Liver (tissue), 8 donors: ENCODE measurements at regions not wholly inside any gene's neighbourhood (a gene's known extent, or its start where the extent isn't known, plus 50 kb on each side); places are given as distances from the start of the nearest gene placed in this dataset.

Experiments
- DNase-seq: peaks from one replicate; pipeline ENCODE4 v3.0.0-alpha.2; 2017; ENCODE audit warnings: low spot score
- H3K27ac ChIP-seq, 2 donors: one replicate each; pipeline ENCODE4 v1.7.0; 2013; ENCODE audit warnings: inconsistent platforms in 2 of 2, low read length in 2 of 2, control low read depth in 1 of 2, low read depth in 1 of 2, mild to moderate bottlenecking in 1 of 2
- H3K27me3 ChIP-seq, 4 donors: one replicate each; pipeline versions ENCODE4 v1.6.1 to v1.7.0; 2013; ENCODE audit warnings: low read length in 3 of 4, inconsistent platforms in 1 of 4, mild to moderate bottlenecking in 1 of 4, moderate library complexity in 1 of 4; ENCODE audit not compliant: control insufficient read depth in 4 of 4, insufficient read depth in 4 of 4
- H3K36me3 ChIP-seq, 4 donors: one replicate each; pipeline versions ENCODE4 v1.6.1 to v1.7.0; 2013; ENCODE audit warnings: low read length in 3 of 4, mild to moderate bottlenecking in 3 of 4, low read depth in 1 of 4, moderate library complexity in 1 of 4; ENCODE audit not compliant: control insufficient read depth in 4 of 4, insufficient read depth in 3 of 4
- H3K4me1 ChIP-seq, 4 donors: one replicate each; pipeline versions ENCODE4 v1.6.1 to v1.7.0; 2013; ENCODE audit warnings: low read length in 3 of 4, mild to moderate bottlenecking in 3 of 4, moderate library complexity in 1 of 4; ENCODE audit not compliant: control insufficient read depth in 4 of 4, insufficient read depth in 4 of 4
- H3K4me3 ChIP-seq, 3 donors: one replicate each; pipeline versions ENCODE4 v1.6.1 to v1.7.0; 2013; ENCODE audit warnings: low read length in 3 of 3, control low read depth in 1 of 3, low read depth in 1 of 3, mild to moderate bottlenecking in 1 of 3
- H3K9ac ChIP-seq, 2 donors: one replicate each; pipeline ENCODE4 v1.7.0; 2013; ENCODE audit warnings: low read length in 2 of 2, mild to moderate bottlenecking in 2 of 2, moderate library complexity in 2 of 2, control low read depth in 1 of 2, low read depth in 1 of 2
- H3K9me3 ChIP-seq, 4 donors: one replicate each; pipeline versions ENCODE4 v1.6.1 to v1.7.0; 2013; ENCODE audit warnings: low read length in 3 of 4; ENCODE audit not compliant: control insufficient read depth in 4 of 4
- EGR1 ChIP-seq, 2 donors: IDR thresholded peaks; 2 replicates each; pipeline ENCODE4 v1.6.1; 2016 to 2018; ENCODE audit warnings: antibody characterized with exemption in 2 of 2, low read depth in 2 of 2
- FOXA1 ChIP-seq: IDR thresholded peaks from 2 replicates; pipeline ENCODE4 v1.6.1; 2016; ENCODE audit warnings: antibody characterized with exemption
- FOXA2 ChIP-seq: IDR thresholded peaks from 2 replicates; pipeline ENCODE4 v1.6.1; 2016; ENCODE audit warnings: antibody characterized with exemption
- GABPA ChIP-seq, 2 donors: IDR thresholded peaks in 1 of 2; conservative IDR thresholded peaks in 1 of 2; 2 replicates each; pipeline ENCODE4 v1.6.1; 2016; ENCODE audit warnings: antibody characterized with exemption in 2 of 2, mild to moderate bottlenecking in 1 of 2, moderate library complexity in 1 of 2
- HNF4A ChIP-seq, 2 donors: conservative IDR thresholded peaks; 2 replicates each; pipeline ENCODE4 v1.6.1; 2016; ENCODE audit warnings: antibody characterized with exemption in 2 of 2, mild to moderate bottlenecking in 2 of 2
- HNF4G ChIP-seq: IDR thresholded peaks from 2 replicates; pipeline ENCODE4 v1.6.1; 2016; ENCODE audit warnings: antibody characterized with exemption
- JUND ChIP-seq, 2 donors: IDR thresholded peaks; 2 replicates each; pipeline ENCODE4 v1.6.1; 2016; ENCODE audit warnings: antibody characterized with exemption in 2 of 2
- NR2F2 ChIP-seq: IDR thresholded peaks from 2 replicates; pipeline ENCODE4 v1.6.1; 2016; ENCODE audit warnings: antibody characterized with exemption
- RAD21 ChIP-seq, 2 donors: IDR thresholded peaks; 2 replicates each; pipeline ENCODE4 v1.6.1; 2016; ENCODE audit warnings: antibody characterized with exemption in 2 of 2, mild to moderate bottlenecking in 2 of 2
- RXRA ChIP-seq, 2 donors: IDR thresholded peaks; 2 replicates each; pipeline ENCODE4 v1.6.1; 2017 to 2018; ENCODE audit warnings: antibody characterized with exemption in 2 of 2, mild to moderate bottlenecking in 1 of 2
- TAF1 ChIP-seq: conservative IDR thresholded peaks from 2 replicates; pipeline ENCODE4 v1.6.1; 2016; ENCODE audit warnings: antibody characterized with exemption, mild to moderate bottlenecking
- YY1 ChIP-seq: IDR thresholded peaks from 2 replicates; pipeline ENCODE4 v1.6.1; 2016; ENCODE audit warnings: antibody characterized with exemption, mild to moderate bottlenecking
- WGBS: extraction: QIAGEN DNeasy Blood & Tissue Kit; methylation state at CpG from one replicate; pipeline ENCODE4 v1.1.7; 2013; 5-methylcytosine and 5-hydroxymethylcytosine counted together
- TF ChIP-seq, protein P1 (sequence below): IDR thresholded peaks from 2 replicates; pipeline ENCODE4 v1.6.1; 2016; ENCODE audit warnings: antibody characterized with exemption
- TF ChIP-seq, protein P2 (sequence below): fragments of 150-350 bp; IDR thresholded peaks from 2 replicates; pipeline ENCODE4 v1.5.1; 2017; ENCODE audit warnings: improper control_type of control experiment, low read depth, low read length; ENCODE audit not compliant: missing input control
- TF ChIP-seq, protein P3 (sequence below): IDR thresholded peaks from 2 replicates; pipeline ENCODE4 v1.6.1; 2016; ENCODE audit warnings: antibody characterized with exemption
- TF ChIP-seq, protein P4 (sequence below): IDR thresholded peaks from 2 replicates; pipeline ENCODE4 v1.6.1; 2016; ENCODE audit warnings: antibody characterized with exemption
- donor health status: healthy.
- donor health status: healthy.
- donor health status: healthy.
- donor health status: healthy.
- donor health status: healthy.

DNA sequence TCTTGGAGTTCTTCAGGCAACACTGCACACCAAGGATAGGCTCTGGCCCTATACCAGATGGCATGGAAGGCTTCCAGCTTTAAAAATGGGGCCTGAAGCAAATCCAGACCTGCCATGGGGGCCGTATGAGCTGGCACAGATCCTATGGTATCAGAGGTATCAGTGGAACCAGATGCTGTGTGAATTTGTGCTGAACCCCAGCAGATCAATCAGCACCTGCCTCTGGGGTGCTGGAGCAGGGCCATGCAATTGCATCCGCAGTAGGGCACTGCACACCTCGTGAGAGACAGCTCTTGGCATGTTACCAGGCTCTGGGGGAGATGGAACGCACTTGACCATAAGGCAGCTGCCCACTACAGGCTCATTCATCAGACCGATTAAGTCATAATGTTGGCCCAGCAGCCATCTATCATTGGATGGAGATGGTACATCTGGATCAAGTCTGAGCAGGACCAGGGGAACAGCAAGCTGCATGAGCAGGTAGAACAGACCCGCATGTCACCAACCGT, 221.5 kb downstream of the MYLK4 start:
- Histone ChIP-seq H3K9me3 (peaks cover 0 to 10% (median 1%) of the 10 kb centered on the region in 4 donors), H3K27me3 (no peaks in the 10 kb centered on the region), H3K36me3 (no peaks in the 10 kb centered on the region), H3K4me1 (no peaks in the 10 kb centered on the region), H3K27ac (no peak overlapping the region), H3K4me3 (no peak overlapping the region), H3K9ac (no peak overlapping the region)
- no peak for DNase-seq
- 56% methylated on average over 7 of the region's 7 CpGs for WGBS
- TF ChIP-seq RAD21 (IDR thresholded peaks at IDR 0.05) (no peak), GABPA (IDR thresholded peaks at IDR 0.05 in 1 of 2, conservative IDR thresholded peaks at IDR 0.05 in 1 of 2) (no peak), FOXA2 (no peak), HNF4G (no peak), RXRA (IDR thresholded peaks at IDR 0.05) (no peak), JUND (IDR thresholded peaks at IDR 0.05) (no peak), EGR1 (IDR thresholded peaks at IDR 0.05; ENCODE audit: low read depth in 2 of 2) (no peak), YY1 (no peak), HNF4A (conservative IDR thresholded peaks at IDR 0.05) (no peak)
- TF ChIP-seq, protein P1, sequence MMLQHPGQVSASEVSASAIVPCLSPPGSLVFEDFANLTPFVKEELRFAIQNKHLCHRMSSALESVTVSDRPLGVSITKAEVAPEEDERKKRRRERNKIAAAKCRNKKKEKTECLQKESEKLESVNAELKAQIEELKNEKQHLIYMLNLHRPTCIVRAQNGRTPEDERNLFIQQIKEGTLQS, result no peak

DNA sequence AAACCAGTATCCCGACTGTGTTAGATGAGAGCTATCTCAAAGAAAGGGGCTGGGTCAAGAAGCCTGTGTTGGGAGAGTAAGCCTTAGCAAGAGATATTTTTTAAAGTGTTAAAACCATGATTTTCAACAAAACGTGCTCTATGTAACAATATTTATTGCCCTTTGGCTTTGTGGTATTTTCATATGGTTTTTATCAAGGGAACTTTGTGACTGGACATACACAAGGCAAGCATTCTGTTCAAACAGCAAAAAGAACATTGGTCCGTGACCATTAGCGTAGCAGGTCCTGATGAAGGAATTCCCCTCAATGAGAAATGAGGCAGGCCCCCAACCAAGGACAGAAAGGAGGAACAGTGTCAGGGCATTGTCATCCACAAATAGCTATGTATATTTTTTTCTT, 222.6 kb downstream of the MYLK4 start:
- TF ChIP-seq NR2F2 (no peak), JUND (IDR thresholded peaks at IDR 0.05) (no peak), FOXA2 (no peak), HNF4G (no peak), TAF1 (no peak)
- TF ChIP-seq, protein P2, sequence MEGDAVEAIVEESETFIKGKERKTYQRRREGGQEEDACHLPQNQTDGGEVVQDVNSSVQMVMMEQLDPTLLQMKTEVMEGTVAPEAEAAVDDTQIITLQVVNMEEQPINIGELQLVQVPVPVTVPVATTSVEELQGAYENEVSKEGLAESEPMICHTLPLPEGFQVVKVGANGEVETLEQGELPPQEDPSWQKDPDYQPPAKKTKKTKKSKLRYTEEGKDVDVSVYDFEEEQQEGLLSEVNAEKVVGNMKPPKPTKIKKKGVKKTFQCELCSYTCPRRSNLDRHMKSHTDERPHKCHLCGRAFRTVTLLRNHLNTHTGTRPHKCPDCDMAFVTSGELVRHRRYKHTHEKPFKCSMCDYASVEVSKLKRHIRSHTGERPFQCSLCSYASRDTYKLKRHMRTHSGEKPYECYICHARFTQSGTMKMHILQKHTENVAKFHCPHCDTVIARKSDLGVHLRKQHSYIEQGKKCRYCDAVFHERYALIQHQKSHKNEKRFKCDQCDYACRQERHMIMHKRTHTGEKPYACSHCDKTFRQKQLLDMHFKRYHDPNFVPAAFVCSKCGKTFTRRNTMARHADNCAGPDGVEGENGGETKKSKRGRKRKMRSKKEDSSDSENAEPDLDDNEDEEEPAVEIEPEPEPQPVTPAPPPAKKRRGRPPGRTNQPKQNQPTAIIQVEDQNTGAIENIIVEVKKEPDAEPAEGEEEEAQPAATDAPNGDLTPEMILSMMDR, result no peak
- TF ChIP-seq, protein P1, result no peak
- DNase-seq, result no peak
- WGBS, result 72% methylated on average over 4 of the region's 4 CpGs
- Histone ChIP-seq H3K27me3 (no peaks in the 10 kb centered on the region), H3K9ac (no peak overlapping the region), H3K27ac (no peak overlapping the region), H3K36me3 (no peaks in the 10 kb centered on the region), H3K4me3 (no peak overlapping the region), H3K4me1 (no peaks in the 10 kb centered on the region), H3K9me3 (peaks cover 0 to 10% (median 2%) of the 10 kb centered on the region in 4 donors)

DNA sequence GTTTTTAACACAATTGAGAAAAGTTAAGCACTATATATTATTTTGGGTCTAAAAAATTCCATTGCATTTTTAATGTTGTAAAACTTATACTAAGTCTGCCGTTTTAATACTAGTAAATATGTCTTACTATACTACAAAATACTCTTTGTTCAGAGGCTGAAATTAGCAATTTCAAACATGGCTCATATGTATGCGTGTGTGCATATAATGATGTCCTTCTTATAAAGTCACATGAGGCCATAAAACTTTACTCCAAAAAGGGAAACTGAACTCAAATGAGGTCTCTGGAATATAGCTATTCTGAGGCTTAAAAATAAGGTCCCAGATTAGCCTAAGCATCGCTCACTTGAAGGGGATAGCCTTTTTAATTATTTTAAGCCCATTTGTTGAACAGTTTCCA, 224.0 kb downstream of the MYLK4 start:
- no peaks in the 10 kb centered on the region for H3K27me3 ChIP-seq
- H3K4me3 ChIP-seq, result no peak overlapping the region
- peaks cover 0 to 4% (median 2%) of the 10 kb centered on the region in 4 donors for H3K9me3 ChIP-seq
- WGBS, result 78% methylated on average over 3 of the region's 3 CpGs
- H3K36me3 ChIP-seq, result no peaks in the 10 kb centered on the region
- no peaks in the 10 kb centered on the region for H3K4me1 ChIP-seq
- no peak overlapping the region for H3K27ac ChIP-seq
- no peak for DNase-seq
- H3K9ac ChIP-seq, result no peak overlapping the region
- TF ChIP-seq JUND (IDR thresholded peaks at IDR 0.05), result no peak
- no peak for TF ChIP-seq NR2F2
- TF ChIP-seq, protein P2, result no peak
- no peak for TF ChIP-seq FOXA2
- TF ChIP-seq, protein P3, sequence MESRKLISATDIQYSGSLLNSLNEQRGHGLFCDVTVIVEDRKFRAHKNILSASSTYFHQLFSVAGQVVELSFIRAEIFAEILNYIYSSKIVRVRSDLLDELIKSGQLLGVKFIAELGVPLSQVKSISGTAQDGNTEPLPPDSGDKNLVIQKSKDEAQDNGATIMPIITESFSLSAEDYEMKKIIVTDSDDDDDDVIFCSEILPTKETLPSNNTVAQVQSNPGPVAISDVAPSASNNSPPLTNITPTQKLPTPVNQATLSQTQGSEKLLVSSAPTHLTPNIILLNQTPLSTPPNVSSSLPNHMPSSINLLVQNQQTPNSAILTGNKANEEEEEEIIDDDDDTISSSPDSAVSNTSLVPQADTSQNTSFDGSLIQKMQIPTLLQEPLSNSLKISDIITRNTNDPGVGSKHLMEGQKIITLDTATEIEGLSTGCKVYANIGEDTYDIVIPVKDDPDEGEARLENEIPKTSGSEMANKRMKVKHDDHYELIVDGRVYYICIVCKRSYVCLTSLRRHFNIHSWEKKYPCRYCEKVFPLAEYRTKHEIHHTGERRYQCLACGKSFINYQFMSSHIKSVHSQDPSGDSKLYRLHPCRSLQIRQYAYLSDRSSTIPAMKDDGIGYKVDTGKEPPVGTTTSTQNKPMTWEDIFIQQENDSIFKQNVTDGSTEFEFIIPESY, result no peak
- no peak for TF ChIP-seq EGR1 (IDR thresholded peaks at IDR 0.05; ENCODE audit: low read depth in 2 of 2)
- no peak for TF ChIP-seq GABPA (IDR thresholded peaks at IDR 0.05 in 1 of 2, conservative IDR thresholded peaks at IDR 0.05 in 1 of 2)
- TF ChIP-seq HNF4G, result no peak
- TF ChIP-seq TAF1, result no peak
- no peak for TF ChIP-seq RXRA (IDR thresholded peaks at IDR 0.05)
- TF ChIP-seq, protein P1, result no peak
- TF ChIP-seq, protein P4, sequence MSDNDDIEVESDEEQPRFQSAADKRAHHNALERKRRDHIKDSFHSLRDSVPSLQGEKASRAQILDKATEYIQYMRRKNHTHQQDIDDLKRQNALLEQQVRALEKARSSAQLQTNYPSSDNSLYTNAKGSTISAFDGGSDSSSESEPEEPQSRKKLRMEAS, result no peak
- no peak for TF ChIP-seq FOXA1
- no peak for TF ChIP-seq YY1
- TF ChIP-seq HNF4A (conservative IDR thresholded peaks at IDR 0.05), result no peak
